ENCODE measurements at regions not wholly inside any gene's neighbourhood (a gene's known extent, or its start where the extent isn't known, plus 50 kb on each side); places are given as distances from the start of the nearest gene placed in this dataset.
"Not testable (repeated sequence)": the region's sequence is repeated elsewhere in the genome, so short reads cannot be mapped to it uniquely, and the experiment has no call there.

- H3K9me3 ChIP-seq (ENCODE audit: control insufficient read depth in 2 of 2, low read length in 2 of 2); H3K4me1 ChIP-seq (ENCODE audit: control insufficient read depth in 2 of 2, insufficient read depth in 2 of 2, low read length in 2 of 2); H3K27ac ChIP-seq (ENCODE audit: low read depth in 2 of 2, low read length in 2 of 2); H3K27me3 ChIP-seq (ENCODE audit: control insufficient read depth in 2 of 2, insufficient read depth in 2 of 2, low read length in 2 of 2); H3K4me3 ChIP-seq (ENCODE audit: low read length in 2 of 2); H3K9ac ChIP-seq (ENCODE audit: low read depth in 1 of 2, low read length in 2 of 2); H3K36me3 ChIP-seq (ENCODE audit: control insufficient read depth in 2 of 2, insufficient read depth in 2 of 2, low read length in 2 of 2): not testable (repeated sequence)
These were observed 200.1 kb upstream of the RGS17 start for GRCh38 chr6:153331221-153331620.

GRCh38 chr6:153328194-153328593 is 197.1 kb upstream of the RGS17 start:
- Histone ChIP-seq H3K27me3 (ENCODE audit: control insufficient read depth in 2 of 2, insufficient read depth in 2 of 2, low read length in 2 of 2) (no peaks in the 10 kb centered on the region), H3K9ac (ENCODE audit: low read depth in 1 of 2, low read length in 2 of 2) (no peak overlapping the region), H3K27ac (ENCODE audit: low read depth in 2 of 2, low read length in 2 of 2) (no peak overlapping the region), H3K4me3 (ENCODE audit: low read length in 2 of 2) (no peak overlapping the region), H3K36me3 (ENCODE audit: control insufficient read depth in 2 of 2, insufficient read depth in 2 of 2, low read length in 2 of 2) (no peaks in the 10 kb centered on the region), H3K4me1 (ENCODE audit: control insufficient read depth in 2 of 2, insufficient read depth in 2 of 2, low read length in 2 of 2) (no peaks in the 10 kb centered on the region), H3K9me3 (ENCODE audit: control insufficient read depth in 2 of 2, low read length in 2 of 2) (no peaks in the 10 kb centered on the region)

GRCh38 chr6:153325661-153326060 is 194.6 kb upstream of the RGS17 start:
- Histone ChIP-seq H3K4me3 (ENCODE audit: low read length in 2 of 2) (no peak overlapping the region), H3K36me3 (ENCODE audit: control insufficient read depth in 2 of 2, insufficient read depth in 2 of 2, low read length in 2 of 2) (no peaks in the 10 kb centered on the region), H3K27me3 (ENCODE audit: control insufficient read depth in 2 of 2, insufficient read depth in 2 of 2, low read length in 2 of 2) (no peaks in the 10 kb centered on the region), H3K9me3 (ENCODE audit: control insufficient read depth in 2 of 2, low read length in 2 of 2) (no peaks in the 10 kb centered on the region), H3K4me1 (ENCODE audit: control insufficient read depth in 2 of 2, insufficient read depth in 2 of 2, low read length in 2 of 2) (no peaks in the 10 kb centered on the region), H3K27ac (ENCODE audit: low read depth in 2 of 2, low read length in 2 of 2) (no peak overlapping the region), H3K9ac (ENCODE audit: low read depth in 1 of 2, low read length in 2 of 2) (no peak overlapping the region)

- Histone ChIP-seq H3K9ac (ENCODE audit: low read depth in 1 of 2, low read length in 2 of 2) (no peak overlapping the region), H3K9me3 (ENCODE audit: control insufficient read depth in 2 of 2, low read length in 2 of 2) (no peaks in the 10 kb centered on the region), H3K4me1 (ENCODE audit: control insufficient read depth in 2 of 2, insufficient read depth in 2 of 2, low read length in 2 of 2) (no peaks in the 10 kb centered on the region), H3K27ac (ENCODE audit: low read depth in 2 of 2, low read length in 2 of 2) (no peak overlapping the region), H3K36me3 (ENCODE audit: control insufficient read depth in 2 of 2, insufficient read depth in 2 of 2, low read length in 2 of 2) (no peaks in the 10 kb centered on the region), H3K4me3 (ENCODE audit: low read length in 2 of 2) (no peak overlapping the region), H3K27me3 (ENCODE audit: control insufficient read depth in 2 of 2, insufficient read depth in 2 of 2, low read length in 2 of 2) (no peaks in the 10 kb centered on the region)
These were observed 181.6 kb upstream of the RGS17 start for GRCh38 chr6:153312634-153313033.

GRCh38 chr6:153309651-153310050 is 178.6 kb upstream of the RGS17 start:
- H3K4me3 ChIP-seq (ENCODE audit: low read length in 2 of 2), result no peak overlapping the region

DNA sequence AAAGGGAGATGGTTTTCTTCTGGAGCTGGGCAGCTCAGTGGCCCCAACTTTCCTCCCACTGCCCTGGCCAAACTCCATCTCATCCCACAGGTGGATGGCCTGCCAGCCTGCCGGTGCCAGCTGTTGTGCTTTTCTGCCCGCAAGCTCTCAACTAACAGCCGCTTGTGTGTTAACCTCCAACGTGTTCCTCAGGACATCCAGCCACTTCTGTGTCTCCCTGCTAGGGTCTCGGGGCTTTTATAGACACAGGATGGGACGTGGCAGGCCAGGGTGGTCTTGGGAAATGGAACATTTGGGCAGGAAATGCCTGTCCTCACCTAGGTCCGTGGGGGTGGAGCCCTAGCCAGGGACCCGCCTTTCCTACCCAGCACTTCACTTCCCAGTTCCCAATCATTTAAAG is 171.1 kb upstream of the RGS17 start:
- Histone ChIP-seq H3K4me3 (ENCODE audit: low read length in 2 of 2) (no peak overlapping the region), H3K36me3 (ENCODE audit: control insufficient read depth in 2 of 2, insufficient read depth in 2 of 2, low read length in 2 of 2) (no peaks in the 10 kb centered on the region), H3K9me3 (ENCODE audit: control insufficient read depth in 2 of 2, low read length in 2 of 2) (no peaks in the 10 kb centered on the region), H3K9ac (ENCODE audit: low read depth in 1 of 2, low read length in 2 of 2) (no peak overlapping the region), H3K27ac (ENCODE audit: low read depth in 2 of 2, low read length in 2 of 2) (no peak overlapping the region), H3K4me1 (ENCODE audit: control insufficient read depth in 2 of 2, insufficient read depth in 2 of 2, low read length in 2 of 2) (no peaks in the 10 kb centered on the region), H3K27me3 (ENCODE audit: control insufficient read depth in 2 of 2, insufficient read depth in 2 of 2, low read length in 2 of 2) (no peaks in the 10 kb centered on the region)

More at GRCh38 chr6:153309651-153310050, 178.6 kb upstream of the RGS17 start:
- no peaks in the 10 kb centered on the region for H3K27me3 ChIP-seq (ENCODE audit: control insufficient read depth in 2 of 2, insufficient read depth in 2 of 2, low read length in 2 of 2)
- no peaks in the 10 kb centered on the region for H3K9me3 ChIP-seq (ENCODE audit: control insufficient read depth in 2 of 2, low read length in 2 of 2)
- no peaks in the 10 kb centered on the region for H3K4me1 ChIP-seq (ENCODE audit: control insufficient read depth in 2 of 2, insufficient read depth in 2 of 2, low read length in 2 of 2)
- H3K36me3 ChIP-seq (ENCODE audit: control insufficient read depth in 2 of 2, insufficient read depth in 2 of 2, low read length in 2 of 2), result no peaks in the 10 kb centered on the region
- no peak overlapping the region for H3K27ac ChIP-seq (ENCODE audit: low read depth in 2 of 2, low read length in 2 of 2)
- no peak overlapping the region for H3K9ac ChIP-seq (ENCODE audit: low read depth in 1 of 2, low read length in 2 of 2)

DNA sequence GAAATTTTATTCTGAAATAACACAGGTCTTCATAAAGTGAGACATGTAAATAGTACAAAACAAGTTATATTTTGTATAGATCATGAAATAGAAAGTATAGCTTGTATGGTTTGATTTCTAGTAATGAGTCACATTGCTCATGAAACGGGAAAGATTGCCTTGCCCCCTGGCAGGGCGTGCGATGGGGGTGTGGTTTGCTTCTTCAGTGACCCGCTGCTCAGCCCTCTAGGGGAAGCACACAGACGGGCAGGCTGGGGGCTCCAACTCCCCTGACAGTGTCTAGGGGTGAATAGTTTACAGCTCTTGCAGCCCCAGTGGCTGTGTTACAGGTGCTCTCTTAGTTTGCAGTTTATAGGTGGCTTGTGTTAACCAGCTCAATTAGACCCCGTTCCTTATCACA is 170.5 kb upstream of the RGS17 start:
- Histone ChIP-seq H3K9me3 (ENCODE audit: control insufficient read depth in 2 of 2, low read length in 2 of 2) (no peaks in the 10 kb centered on the region), H3K27me3 (ENCODE audit: control insufficient read depth in 2 of 2, insufficient read depth in 2 of 2, low read length in 2 of 2) (no peaks in the 10 kb centered on the region), H3K27ac (ENCODE audit: low read depth in 2 of 2, low read length in 2 of 2) (no peak overlapping the region), H3K4me1 (ENCODE audit: control insufficient read depth in 2 of 2, insufficient read depth in 2 of 2, low read length in 2 of 2) (no peaks in the 10 kb centered on the region), H3K4me3 (ENCODE audit: low read length in 2 of 2) (no peak overlapping the region), H3K9ac (ENCODE audit: low read depth in 1 of 2, low read length in 2 of 2) (no peak overlapping the region), H3K36me3 (ENCODE audit: control insufficient read depth in 2 of 2, insufficient read depth in 2 of 2, low read length in 2 of 2) (no peaks in the 10 kb centered on the region)

- H3K4me3 ChIP-seq (ENCODE audit: low read length in 2 of 2); H3K27ac ChIP-seq (ENCODE audit: low read depth in 2 of 2, low read length in 2 of 2); H3K36me3 ChIP-seq (ENCODE audit: control insufficient read depth in 2 of 2, insufficient read depth in 2 of 2, low read length in 2 of 2); H3K4me1 ChIP-seq (ENCODE audit: control insufficient read depth in 2 of 2, insufficient read depth in 2 of 2, low read length in 2 of 2); H3K9ac ChIP-seq (ENCODE audit: low read depth in 1 of 2, low read length in 2 of 2); H3K9me3 ChIP-seq (ENCODE audit: control insufficient read depth in 2 of 2, low read length in 2 of 2); H3K27me3 ChIP-seq (ENCODE audit: control insufficient read depth in 2 of 2, insufficient read depth in 2 of 2, low read length in 2 of 2): not testable (repeated sequence)
These were observed 151.4 kb upstream of the RGS17 start for GRCh38 chr6:153282456-153282855.

GRCh38 chr6:153275997-153276396 is 144.9 kb upstream of the RGS17 start:
- H3K9ac ChIP-seq (ENCODE audit: low read depth in 1 of 2, low read length in 2 of 2), result no peak overlapping the region
- H3K9me3 ChIP-seq (ENCODE audit: control insufficient read depth in 2 of 2, low read length in 2 of 2), result peaks cover 0 to 2% of the 10 kb centered on the region in 2 donors
- no peaks in the 10 kb centered on the region for H3K27me3 ChIP-seq (ENCODE audit: control insufficient read depth in 2 of 2, insufficient read depth in 2 of 2, low read length in 2 of 2)
- H3K4me3 ChIP-seq (ENCODE audit: low read length in 2 of 2), result no peak overlapping the region
- no peaks in the 10 kb centered on the region for H3K36me3 ChIP-seq (ENCODE audit: control insufficient read depth in 2 of 2, insufficient read depth in 2 of 2, low read length in 2 of 2)
- no peak overlapping the region for H3K27ac ChIP-seq (ENCODE audit: low read depth in 2 of 2, low read length in 2 of 2)
- no peaks in the 10 kb centered on the region for H3K4me1 ChIP-seq (ENCODE audit: control insufficient read depth in 2 of 2, insufficient read depth in 2 of 2, low read length in 2 of 2)

DNA sequence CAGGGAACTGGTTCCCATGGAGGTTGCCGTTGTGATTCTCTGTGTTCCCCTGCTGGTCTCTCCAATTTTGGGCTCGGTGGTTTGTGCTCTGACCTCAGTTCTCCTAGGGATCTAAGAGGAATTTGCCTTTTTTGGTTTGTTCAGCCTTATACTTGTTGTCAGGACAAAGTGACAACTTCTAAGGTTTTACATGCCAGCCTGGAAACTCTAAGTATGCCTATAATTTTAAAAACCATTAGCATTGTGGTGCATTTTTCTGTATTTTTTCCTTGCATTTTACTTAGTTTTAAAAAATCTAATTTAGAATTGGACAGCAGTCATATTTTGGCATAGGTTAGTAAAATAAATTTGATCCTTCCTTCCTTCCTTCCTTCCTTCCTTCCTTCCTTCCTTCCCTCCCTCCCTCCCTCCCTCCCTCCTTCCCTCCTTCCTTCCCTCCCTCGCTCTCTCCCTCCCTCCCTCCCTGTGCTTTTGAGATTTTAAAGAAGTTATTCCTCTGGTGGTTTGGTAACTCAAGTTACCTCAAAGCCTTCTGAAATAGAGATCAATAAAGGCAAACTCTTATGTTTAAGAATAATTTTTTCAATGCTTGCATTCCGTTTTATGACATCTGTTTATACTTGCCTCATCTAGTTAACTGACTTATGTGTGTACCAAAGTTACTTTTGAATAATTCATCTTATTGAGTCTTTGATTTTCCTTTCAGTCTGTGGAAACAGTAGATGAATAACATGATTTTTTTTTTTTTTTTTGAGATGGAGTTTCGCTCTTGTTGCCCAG is 141.3 kb upstream of the RGS17 start:
- Histone ChIP-seq H3K9ac (ENCODE audit: low read depth in 1 of 2, low read length in 2 of 2) (no peak overlapping the region), H3K4me1 (ENCODE audit: control insufficient read depth in 2 of 2, insufficient read depth in 2 of 2, low read length in 2 of 2) (no peaks in the 10 kb centered on the region)

More for the DNA sequence above, 141.3 kb upstream of the RGS17 start:
- H3K9me3 ChIP-seq (ENCODE audit: control insufficient read depth in 2 of 2, low read length in 2 of 2), result peaks cover 0 to 2% of the 10 kb centered on the region in 2 donors
- no peaks in the 10 kb centered on the region for H3K36me3 ChIP-seq (ENCODE audit: control insufficient read depth in 2 of 2, insufficient read depth in 2 of 2, low read length in 2 of 2)
- no peak overlapping the region for H3K4me3 ChIP-seq (ENCODE audit: low read length in 2 of 2)
- H3K27ac ChIP-seq (ENCODE audit: low read depth in 2 of 2, low read length in 2 of 2), result no peak overlapping the region
- H3K27me3 ChIP-seq (ENCODE audit: control insufficient read depth in 2 of 2, insufficient read depth in 2 of 2, low read length in 2 of 2), result no peaks in the 10 kb centered on the region

Data from mucosa of rectum (tissue), 2 donors.